H9 (cell line): ENCODE measurements at regions not wholly inside any gene's neighbourhood (a gene's known extent, or its start where the extent isn't known, plus 50 kb on each side); places are given as distances from the start of the nearest gene placed in this dataset.

Experiments used
- DNase-seq: peaks from one replicate; pipeline ENCODE4 v3.0.0-alpha.2; 2017
- H2AFZ ChIP-seq: one replicate; pipeline ENCODE4 v1.6.1; 2013; ENCODE audit warnings: mild to moderate bottlenecking, low read length, control low read depth, moderate library complexity
- H2AK5ac ChIP-seq: 2 replicates; pipeline ENCODE4 v1.6.1; 2013; ENCODE audit warnings: low read length, control low read depth, mixed read lengths; ENCODE audit not compliant: insufficient read length
- H2BK120ac ChIP-seq: one replicate; pipeline ENCODE4 v1.6.1; 2013; ENCODE audit warnings: low read depth, mild to moderate bottlenecking, low read length, control low read depth, inconsistent platforms; ENCODE audit not compliant: poor library complexity, severe bottlenecking
- H2BK12ac ChIP-seq: 2 replicates; pipeline ENCODE4 v1.6.1; 2013; ENCODE audit warnings: low read length, control low read depth, mixed read lengths, low read depth; ENCODE audit not compliant: insufficient read length
- H2BK15ac ChIP-seq: 2 replicates; pipeline ENCODE4 v1.6.1; 2013; ENCODE audit warnings: low read depth, low read length, control low read depth
- H2BK20ac ChIP-seq: one replicate; pipeline ENCODE4 v1.6.1; 2013; ENCODE audit warnings: low read depth, mild to moderate bottlenecking, low read length, control low read depth, inconsistent platforms; ENCODE audit not compliant: poor library complexity, severe bottlenecking
- H2BK5ac ChIP-seq: 2 replicates; pipeline ENCODE4 v1.6.1; 2013; ENCODE audit warnings: low read length, control low read depth, mixed read lengths; ENCODE audit not compliant: insufficient read length
- H3K14ac ChIP-seq: 2 replicates; pipeline ENCODE4 v1.6.1; 2013; ENCODE audit warnings: low read length, control low read depth; ENCODE audit not compliant: insufficient read depth
- H3K18ac ChIP-seq: 2 replicates; pipeline ENCODE4 v1.6.1; 2013; ENCODE audit warnings: low read depth, mild to moderate bottlenecking, mixed read lengths, low read length, control low read depth; ENCODE audit not compliant: insufficient read length
- H3K23ac ChIP-seq: 2 replicates; pipeline ENCODE4 v1.6.1; 2013; ENCODE audit warnings: low read length, control low read depth, mixed read lengths, low read depth; ENCODE audit not compliant: insufficient read length
- H3K23me2 ChIP-seq: 2 replicates; pipeline ENCODE4 v1.6.1; 2013; ENCODE audit warnings: low read depth, mild to moderate bottlenecking, mixed read lengths, low read length, control low read depth; ENCODE audit not compliant: insufficient read length, poor library complexity, severe bottlenecking
- H3K27ac ChIP-seq: 2 replicates; pipeline ENCODE4 v1.5.1; 2013; ENCODE audit warnings: low read length, control low read depth, mixed read lengths, low read depth; ENCODE audit not compliant: insufficient read length
- H3K27me3 ChIP-seq: 2 replicates; pipeline ENCODE4 v1.6.1; 2013; ENCODE audit warnings: low read length, control low read depth, inconsistent platforms; ENCODE audit not compliant: insufficient read depth
- H3K4ac ChIP-seq: 2 replicates; pipeline ENCODE4 v1.6.1; 2013; ENCODE audit warnings: low read depth, mild to moderate bottlenecking, control low read depth, inconsistent platforms, low read length, moderate library complexity
- H3K4me1 ChIP-seq: 2 replicates; pipeline ENCODE4 v1.6.1; 2013; ENCODE audit warnings: low read length, control low read depth, inconsistent platforms; ENCODE audit not compliant: insufficient read depth
- H3K4me2 ChIP-seq: 2 replicates; pipeline ENCODE4 v1.6.1; 2013; ENCODE audit warnings: low read length, control low read depth, mixed read lengths; ENCODE audit not compliant: insufficient read length, insufficient read depth
- H3K56ac ChIP-seq: 2 replicates; pipeline ENCODE4 v1.6.1; 2013; ENCODE audit warnings: low read depth, mild to moderate bottlenecking, mixed read lengths, low read length, control low read depth; ENCODE audit not compliant: insufficient read length
- H3K79me1 ChIP-seq: 2 replicates; pipeline ENCODE4 v1.6.1; 2013; ENCODE audit warnings: low read depth, mild to moderate bottlenecking, moderate library complexity, low read length, control low read depth, inconsistent platforms; ENCODE audit not compliant: insufficient read depth, poor library complexity, severe bottlenecking
- H3K79me2 ChIP-seq: 2 replicates; pipeline ENCODE4 v1.6.1; 2013; ENCODE audit warnings: low read length, control low read depth, inconsistent platforms; ENCODE audit not compliant: insufficient read depth
- H3K9ac ChIP-seq: 2 replicates; pipeline ENCODE4 v1.6.1; 2013; ENCODE audit warnings: low read length, control low read depth, mixed read lengths; ENCODE audit not compliant: insufficient read length; ENCODE audit errors: extremely low read depth
- H3K9me3 ChIP-seq: one replicate; pipeline ENCODE4 v1.6.1; 2013; ENCODE audit warnings: low read depth, low read length, inconsistent platforms; ENCODE audit not compliant: control insufficient read depth
- H3T11ph ChIP-seq: one replicate; pipeline ENCODE4 v1.6.1; 2013; ENCODE audit warnings: mild to moderate bottlenecking, low read length, control low read depth, inconsistent platforms
- H4K20me1 ChIP-seq: one replicate; pipeline ENCODE4 v1.6.1; 2013; ENCODE audit not compliant: control insufficient read depth, insufficient read length, insufficient read depth
- H4K5ac ChIP-seq: 2 replicates; pipeline ENCODE4 v1.6.1; 2013; ENCODE audit warnings: low read depth, mild to moderate bottlenecking, mixed read lengths, low read length, control low read depth; ENCODE audit not compliant: insufficient read length
- H4K8ac ChIP-seq: replicated peaks from 2 replicates; pipeline ENCODE4 v1.6.1; 2013; ENCODE audit warnings: low read length, control low read depth, mixed read lengths, low read depth; ENCODE audit not compliant: insufficient read length
- H4K91ac ChIP-seq: 2 replicates; pipeline ENCODE4 v1.6.1; 2013; ENCODE audit warnings: low read depth, mild to moderate bottlenecking, moderate library complexity, mixed read lengths, low read length, control low read depth; ENCODE audit not compliant: insufficient read length
- H3K27ac Mint-ChIP-seq, 3 experiments: 2 replicates in 2 of 3; 3 replicates in 1 of 3; pipeline ENCODE4 v1.8.0; 2020 to 2021; ENCODE audit warnings: mixed read lengths in 3 of 3, mild to moderate bottlenecking in 1 of 3, moderate library complexity in 1 of 3
- H3K27me3 Mint-ChIP-seq: 2 replicates; pipeline ENCODE4 v1.8.0; 2021; ENCODE audit warnings: low read depth, mild to moderate bottlenecking, moderate library complexity, mixed read lengths
- H3K36me3 Mint-ChIP-seq, 3 experiments: 2 replicates in 2 of 3; 3 replicates in 1 of 3; pipeline ENCODE4 v1.8.0; 2020 to 2021; ENCODE audit warnings: low read depth in 3 of 3, mixed read lengths in 3 of 3; ENCODE audit not compliant: insufficient read depth in 1 of 3
- H3K4me1 Mint-ChIP-seq, 2 experiments: 2 replicates each; pipeline ENCODE4 v1.8.0; 2020; ENCODE audit warnings: mixed read lengths in 2 of 2
- H3K4me3 Mint-ChIP-seq, 2 experiments: 2 replicates in 1 of 2; 3 replicates in 1 of 2; pipeline ENCODE4 v1.8.0; 2020 to 2021; ENCODE audit warnings: mild to moderate bottlenecking in 2 of 2, mixed read lengths in 2 of 2, moderate library complexity in 1 of 2
- H3K9me3 Mint-ChIP-seq, 2 experiments: 2 replicates in 1 of 2; 3 replicates in 1 of 2; pipeline ENCODE4 v1.8.0; 2020; ENCODE audit warnings: mild to moderate bottlenecking in 2 of 2, mixed read lengths in 2 of 2, moderate library complexity in 1 of 2
- CTCF ChIP-seq: fragments of 200-600 bp; sonication (generic); conservative IDR thresholded peaks from 3 replicates; pipeline ENCODE4 v1.8.0; 2021; ENCODE audit warnings: antibody characterized with exemption, mild to moderate bottlenecking
- WGBS: extraction: QIAGEN DNeasy Blood & Tissue Kit; methylation state at CpG from one replicate; pipeline ENCODE4 v1.1.7; 2013; ENCODE audit warnings: missing lambda C conversion rate, low lambda C conversion rate, mixed read lengths; ENCODE audit not compliant: insufficient read length; ENCODE audit errors: extremely low coverage; 5-methylcytosine and 5-hydroxymethylcytosine counted together

- peaks cover 52 to 68% of the 10 kb centered on the region in 2 experiments for H3K9me3 Mint-ChIP-seq
- Histone ChIP-seq H3K27ac (no peak overlapping the region), H3K79me2 (0 out of 2 replicates have a peak, but pooled peaks cover 2% of the 10 kb centered on the region), H4K20me1 (no peaks in the 10 kb centered on the region), H4K91ac (no peak overlapping the region), H2AK5ac (no peak overlapping the region), H3K23me2 (peaks cover 17% of the 10 kb centered on the region), H3K18ac (no peak overlapping the region), H2BK20ac (no peak overlapping the region), H3K79me1 (no peaks in the 10 kb centered on the region), H4K5ac (no peak overlapping the region), H2BK120ac (no peak overlapping the region), H2BK5ac (no peak overlapping the region), H3K27me3 (peaks cover 13% of the 10 kb centered on the region; the same call in 1 of the 2 replicates), H3K56ac (no peak overlapping the region), H3K4ac (no peak overlapping the region), H4K8ac (no peak overlapping the region), H3K9ac (no peak overlapping the region), H2BK15ac (no peak overlapping the region), H3T11ph (no peak overlapping the region), H3K9me3 (no peaks in the 10 kb centered on the region), H2BK12ac (peak overlapping the region; percentile 76), H3K4me2 (no peak overlapping the region), H3K23ac (no peak overlapping the region), H3K4me1 (peaks cover 18% of the 10 kb centered on the region; the same call in 1 of the 2 replicates), H3K14ac (0 out of 2 replicates have a peak overlapping the region, but pooled peaks have one; percentile 8), H2AFZ (no peak overlapping the region)
- peaks cover 67% of the 10 kb centered on the region for H3K27me3 Mint-ChIP-seq
- H3K4me3 Mint-ChIP-seq = no peak overlapping the region
- no peak for TF ChIP-seq CTCF
- H3K36me3 Mint-ChIP-seq = peaks cover 2 to 14% (median 14%) of the 10 kb centered on the region in 3 experiments; a peak in 6 of 7 replicates
- H3K27ac Mint-ChIP-seq = no peak overlapping the region
- no CpG with 5 or more reads among the region's 5 CpGs for WGBS
- H3K4me1 Mint-ChIP-seq = peaks cover 33 to 56% of the 10 kb centered on the region in 2 experiments
- DNase-seq = no peak
Measured at GRCh38 chrX:40165206-40165605, 67.4 kb upstream of the BCOR start.
